SK-N-MC (cell line): ENCODE measurements at regions not wholly inside any gene's neighbourhood (a gene's known extent, or its start where the extent isn't known, plus 50 kb on each side); places are given as distances from the start of the nearest gene placed in this dataset.

Source experiments
- EZH2 ChIP-seq: fragments of 200-600 bp; sonication (generic); IDR thresholded peaks from one replicate; pipeline ENCODE4 v1.6.1; 2017; ENCODE audit warnings: antibody characterized with exemption
- FOXP2 ChIP-seq: optimal IDR thresholded peaks from 2 replicates; pipeline ENCODE3; 2011; ENCODE audit warnings: mild to moderate bottlenecking, moderate library complexity; ENCODE audit not compliant: insufficient read depth; ENCODE audit errors: extremely low read length, control extremely low read depth
- POLR2AphosphoS5 ChIP-seq: IDR thresholded peaks from 2 replicates; pipeline ENCODE4 v1.6.1; 2012; ENCODE audit warnings: mild to moderate bottlenecking, low read depth, low read length, borderline replicate concordance

- TF ChIP-seq EZH2, result no peak
- TF ChIP-seq POLR2AphosphoS5, result no peak
- no peak for TF ChIP-seq FOXP2
Measured at GRCh38 chr1:232174306-232174705, 455.6 kb downstream of the SIPA1L2 start.
